HL-60 (cell line): ENCODE measurements at regions not wholly inside any gene's neighbourhood (a gene's known extent, or its start where the extent isn't known, plus 50 kb on each side); places are given as distances from the start of the nearest gene placed in this dataset.
A peak's percentile ranks its signal among the peaks of the same experiment; 100 is the strongest.

Source experiments
- DNase-seq, 2 experiments: peaks; one replicate each; pipeline ENCODE4 v3.0.0-alpha.2; 2010 to 2020; ENCODE audit warnings: low read depth in 1 of 2, low spot score in 1 of 2
- H3K27ac ChIP-seq: fragments of 250-450 bp; sonication (Bioruptor Pico); replicated peaks from 2 replicates; pipeline ENCODE4 v1.5.1; 2020; ENCODE audit warnings: mild to moderate bottlenecking, moderate library complexity
- H3K27me3 ChIP-seq: fragments of 250-450 bp; sonication (Bioruptor Pico); 2 replicates; pipeline ENCODE4 v1.5.1; 2021; ENCODE audit warnings: mild to moderate bottlenecking, moderate library complexity; ENCODE audit not compliant: insufficient read depth, poor library complexity, severe bottlenecking
- H3K4me3 ChIP-seq: replicated peaks from 2 replicates; pipeline ENCODE4 v1.5.1; 2011; ENCODE audit warnings: mild to moderate bottlenecking, control low read depth, low read length; ENCODE audit not compliant: insufficient read depth
- GABPA ChIP-seq: IDR thresholded peaks from 2 replicates; pipeline ENCODE4 v1.6.1; 2012; ENCODE audit warnings: low read depth
- POLR2AphosphoS5 ChIP-seq: IDR thresholded peaks from 2 replicates; pipeline ENCODE4 v1.6.1; 2012; ENCODE audit warnings: low read depth
- SPI1 ChIP-seq: IDR thresholded peaks from 2 replicates; pipeline ENCODE4 v1.6.1; 2012; ENCODE audit warnings: low read depth, mild to moderate bottlenecking, borderline replicate concordance
- TF ChIP-seq, protein P1 (sequence below): IDR thresholded peaks from one replicate; pipeline ENCODE4 v1.5.1; 2011; ENCODE audit warnings: low read length, control low read depth, inconsistent platforms; ENCODE audit not compliant: insufficient read depth

- Histone ChIP-seq H3K4me3 (no peak overlapping the region), H3K27ac (no peak overlapping the region), H3K27me3 (no peaks in the 10 kb centered on the region)
- TF ChIP-seq POLR2AphosphoS5 (no peak), SPI1 (peak; percentile 94)
- peak in 1 of 2 experiments; percentile 57 for DNase-seq
Measured at GRCh38 chr18:23077493-23078256, 57.6 kb upstream of the CABLES1 start.

GRCh38 chr18:23085066-23085465 lies 50.2 kb upstream of the CABLES1 start:
- DNase-seq: no peak
- no peak overlapping the region for H3K4me3 ChIP-seq
- H3K27me3 ChIP-seq: no peaks in the 10 kb centered on the region
- no peak overlapping the region for H3K27ac ChIP-seq
- no peak for TF ChIP-seq GABPA
- TF ChIP-seq, protein P1, sequence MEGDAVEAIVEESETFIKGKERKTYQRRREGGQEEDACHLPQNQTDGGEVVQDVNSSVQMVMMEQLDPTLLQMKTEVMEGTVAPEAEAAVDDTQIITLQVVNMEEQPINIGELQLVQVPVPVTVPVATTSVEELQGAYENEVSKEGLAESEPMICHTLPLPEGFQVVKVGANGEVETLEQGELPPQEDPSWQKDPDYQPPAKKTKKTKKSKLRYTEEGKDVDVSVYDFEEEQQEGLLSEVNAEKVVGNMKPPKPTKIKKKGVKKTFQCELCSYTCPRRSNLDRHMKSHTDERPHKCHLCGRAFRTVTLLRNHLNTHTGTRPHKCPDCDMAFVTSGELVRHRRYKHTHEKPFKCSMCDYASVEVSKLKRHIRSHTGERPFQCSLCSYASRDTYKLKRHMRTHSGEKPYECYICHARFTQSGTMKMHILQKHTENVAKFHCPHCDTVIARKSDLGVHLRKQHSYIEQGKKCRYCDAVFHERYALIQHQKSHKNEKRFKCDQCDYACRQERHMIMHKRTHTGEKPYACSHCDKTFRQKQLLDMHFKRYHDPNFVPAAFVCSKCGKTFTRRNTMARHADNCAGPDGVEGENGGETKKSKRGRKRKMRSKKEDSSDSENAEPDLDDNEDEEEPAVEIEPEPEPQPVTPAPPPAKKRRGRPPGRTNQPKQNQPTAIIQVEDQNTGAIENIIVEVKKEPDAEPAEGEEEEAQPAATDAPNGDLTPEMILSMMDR: no peak
